Endothelial cell of umbilical vein (primary cell): ENCODE measurements at regions not wholly inside any gene's neighbourhood (a gene's known extent, or its start where the extent isn't known, plus 50 kb on each side); places are given as distances from the start of the nearest gene placed in this dataset.

ENCODE experiments used
- BruUV-seq: library from RNA; stranded (reverse); fragments of 400-500 nt; replicated peaks from 2 replicates; lab custom pipeline; 2021; lab: Mats Ljungman, UMichigan
- CTCF ChIA-PET: fragments of 300-600, 350-600 bp; sonication (Branson Sonifier 250); formaldehyde crosslinking; loops from one replicate; lab custom pipeline; 2021; ENCODE audit warnings: antibody characterized with exemption, inconsistent platforms; lab: Charles Lee
- POLR2A ChIA-PET: fragments of 300-600, 350-600 bp; sonication (Branson Sonifier 250); formaldehyde crosslinking; loops from one replicate; lab custom pipeline; 2021; ENCODE audit warnings: antibody characterized with exemption, inconsistent platforms; lab: Charles Lee
- DNase-seq: peaks from one replicate; pipeline ENCODE4 v3.0.0-alpha.2; 2011; ENCODE audit warnings: low read depth, low spot score
- FAIRE-seq: peaks from 2 replicates; lab custom pipeline; 2011; peaks lifted over from hg19 to GRCh38; lab: Jason Lieb, UNC
- H2AFZ ChIP-seq: 2 replicates; pipeline ENCODE4 v1.6.0; 2012; ENCODE audit warnings: low read depth, low read length, control low read depth, inconsistent platforms
- H3K27ac ChIP-seq: 2 replicates; pipeline ENCODE4 v1.5.1; 2011; ENCODE audit warnings: low read depth, mild to moderate bottlenecking, control low read depth, low read length, moderate library complexity; ENCODE audit not compliant: insufficient read depth
- H3K27me3 ChIP-seq, 2 experiments: 2 replicates each; pipeline versions ENCODE4 v1.6.0 to v1.6.1; 2011; ENCODE audit warnings: low read length in 2 of 2, mixed read lengths in 1 of 2; ENCODE audit not compliant: control insufficient read depth in 2 of 2, insufficient read depth in 2 of 2
- H3K36me3 ChIP-seq, 2 experiments: 2 replicates in 1 of 2; 3 replicates in 1 of 2; pipeline ENCODE4 v1.5.1; 2011; ENCODE audit warnings: low read length in 2 of 2, mild to moderate bottlenecking in 1 of 2, moderate library complexity in 1 of 2; ENCODE audit not compliant: control insufficient read depth in 2 of 2, insufficient read depth in 2 of 2; ENCODE audit errors: extremely low read depth in 1 of 2
- H3K4me1 ChIP-seq: 3 replicates; pipeline ENCODE4 v1.5.1; 2011; ENCODE audit warnings: mild to moderate bottlenecking, low read length; ENCODE audit not compliant: control insufficient read depth, insufficient read depth; ENCODE audit errors: extremely low read depth
- H3K4me2 ChIP-seq: 2 replicates; pipeline ENCODE4 v1.6.1; 2011; ENCODE audit warnings: low read length, control low read depth, mixed read lengths; ENCODE audit not compliant: insufficient read depth
- H3K4me3 ChIP-seq, 3 experiments: fragments of 200-600 bp in 1 of 3; sonication (generic), shearing (Covaris generic) in 1 of 3; replicated peaks in 1 of 3; 2 replicates each; pipeline ENCODE4 v1.5.1; 2011 to 2016; ENCODE audit warnings: control low read depth in 3 of 3, low read length in 3 of 3, mild to moderate bottlenecking in 2 of 3, inconsistent platforms in 1 of 3, low read depth in 1 of 3, moderate library complexity in 1 of 3; ENCODE audit not compliant: insufficient read depth in 1 of 3
- H3K79me2 ChIP-seq: 2 replicates; pipeline ENCODE4 v1.6.0; 2012; ENCODE audit warnings: low read length, inconsistent platforms; ENCODE audit not compliant: control insufficient read depth, insufficient read depth
- H3K9ac ChIP-seq: replicated peaks from 2 replicates; pipeline ENCODE3; 2011; ENCODE audit warnings: low read length, control low read depth; ENCODE audit not compliant: insufficient read depth; ENCODE audit errors: extremely low read depth
- H3K9me1 ChIP-seq: replicated peaks from 3 replicates; pipeline ENCODE4 v1.6.0; 2011; ENCODE audit warnings: mild to moderate bottlenecking, low read length; ENCODE audit not compliant: control insufficient read depth, insufficient read depth; ENCODE audit errors: extremely low read depth
- H3K9me3 ChIP-seq: replicated peaks from 2 replicates; pipeline ENCODE4 v1.5.1; 2012; ENCODE audit warnings: low read length, inconsistent platforms; ENCODE audit not compliant: control insufficient read depth, insufficient read depth
- H4K20me1 ChIP-seq: replicated peaks from 2 replicates; pipeline ENCODE3; 2011; ENCODE audit warnings: mild to moderate bottlenecking, low read length; ENCODE audit not compliant: control insufficient read depth, insufficient read depth; ENCODE audit errors: extremely low read depth
- CTCF ChIP-seq, 2 donors: IDR thresholded peaks; 1 replicate in 1 of 2; 2 replicates in 1 of 2; pipeline ENCODE4 v1.5.1; 2011; ENCODE audit warnings: low read length in 2 of 2, mild to moderate bottlenecking in 2 of 2, moderate library complexity in 2 of 2, control low read depth in 1 of 2, inconsistent platforms in 1 of 2, low read depth in 1 of 2; ENCODE audit not compliant: insufficient read depth in 1 of 2; ENCODE audit errors: extremely low read depth in 1 of 2
- EZH2 ChIP-seq: IDR thresholded peaks from 2 replicates; pipeline ENCODE4 v1.6.1; 2012; ENCODE audit warnings: borderline replicate concordance, low read depth, mild to moderate bottlenecking, moderate library complexity, low read length, inconsistent platforms; ENCODE audit not compliant: severe bottlenecking
- FOS ChIP-seq: IDR thresholded peaks from 2 replicates; pipeline ENCODE4 v1.6.1; 2011; ENCODE audit warnings: mild to moderate bottlenecking, low read length, moderate library complexity, borderline replicate concordance; ENCODE audit not compliant: insufficient read depth
- GATA2 ChIP-seq: IDR thresholded peaks from 2 replicates; pipeline ENCODE4 v1.7.0; 2011; ENCODE audit warnings: low read depth, mild to moderate bottlenecking, moderate library complexity, mixed read lengths, low read length; ENCODE audit not compliant: insufficient read length, insufficient read depth
- JUN ChIP-seq: IDR thresholded peaks from 2 replicates; pipeline ENCODE4 v1.6.1; 2011; ENCODE audit warnings: borderline replicate concordance, low read depth; ENCODE audit not compliant: insufficient read length, insufficient read depth
- MAX ChIP-seq: IDR thresholded peaks from 2 replicates; pipeline ENCODE4 v1.6.1; 2011; ENCODE audit not compliant: insufficient read depth, insufficient read length
- MYC ChIP-seq: IDR thresholded peaks from one replicate; pipeline ENCODE4 v1.6.1; 2011; ENCODE audit warnings: mild to moderate bottlenecking, low read depth, low read length
- POLR2A ChIP-seq: IDR thresholded peaks from 2 replicates; pipeline ENCODE4 v1.6.1; 2012; ENCODE audit warnings: low read depth, mild to moderate bottlenecking, control low read depth, low read length
- POLR2AphosphoS5 ChIP-seq: IDR thresholded peaks from 2 replicates; pipeline ENCODE4 v1.6.1; 2012; ENCODE audit warnings: low read depth, mild to moderate bottlenecking, control low read depth, low read length, moderate library complexity; ENCODE audit not compliant: insufficient read depth
- dilution Hi-C: fragments of 300-500 bp; cut with MboI; formaldehyde crosslinking; loops from one replicate; pipeline ENCODE4 v1.15.0; 2019; ENCODE audit warnings: low sequenced_read_pairs; ENCODE audit not compliant: extremely low pct_ligation_motif_present
- intact Hi-C: fragments of 100-400 bp; cut with micrococcal nuclease; formaldehyde crosslinking; loops from one replicate; pipeline ENCODE4 v1.10.0; 2022

GRCh38 chr6:168158980-168159349 is 80.0 kb upstream of the FRMD1 start:
- TF ChIP-seq JUN (no peak), MAX (no peak), EZH2 (no peak), POLR2A (no peak), FOS (no peak), GATA2 (no peak), CTCF (IDR thresholded peaks at IDR 0.05; ENCODE audit: extremely low read depth in 1 of 2, insufficient read depth in 1 of 2, low read depth in 1 of 2, low read length in 2 of 2) (no peak), POLR2AphosphoS5 (no peak), MYC (no peak)
- H3K4me2 ChIP-seq = no peak overlapping the region
- no peaks in the 10 kb centered on the region for H3K4me1 ChIP-seq
- CTCF ChIA-PET = no interaction called here
- POLR2A ChIA-PET = no interaction called here
- no peaks in the 10 kb centered on the region for H3K9me1 ChIP-seq
- H4K20me1 ChIP-seq = no peaks in the 10 kb centered on the region
- H3K36me3 ChIP-seq = no peaks in the 10 kb centered on the region
- dilution Hi-C loops = no loop called here
- FAIRE-seq = no peak
- H3K27me3 ChIP-seq = no peaks in the 10 kb centered on the region
- no peak overlapping the region for H3K9ac ChIP-seq
- intact Hi-C loops = no loop called here
- H3K4me3 ChIP-seq = no peak overlapping the region
- no peak overlapping the region for H2AFZ ChIP-seq
- DNase-seq = no peak
- no TSS peak for BruUV-seq
- H3K9me3 ChIP-seq = no peaks in the 10 kb centered on the region
- H3K79me2 ChIP-seq = no peaks in the 10 kb centered on the region
- H3K27ac ChIP-seq = no peak overlapping the region
